ENCODE measurements at regions not wholly inside any gene's neighbourhood (a gene's known extent, or its start where the extent isn't known, plus 50 kb on each side); places are given as distances from the start of the nearest gene placed in this dataset.
"Not testable (repeated sequence)": the region's sequence is repeated elsewhere in the genome, so short reads cannot be mapped to it uniquely, and the experiment has no call there.

DNA sequence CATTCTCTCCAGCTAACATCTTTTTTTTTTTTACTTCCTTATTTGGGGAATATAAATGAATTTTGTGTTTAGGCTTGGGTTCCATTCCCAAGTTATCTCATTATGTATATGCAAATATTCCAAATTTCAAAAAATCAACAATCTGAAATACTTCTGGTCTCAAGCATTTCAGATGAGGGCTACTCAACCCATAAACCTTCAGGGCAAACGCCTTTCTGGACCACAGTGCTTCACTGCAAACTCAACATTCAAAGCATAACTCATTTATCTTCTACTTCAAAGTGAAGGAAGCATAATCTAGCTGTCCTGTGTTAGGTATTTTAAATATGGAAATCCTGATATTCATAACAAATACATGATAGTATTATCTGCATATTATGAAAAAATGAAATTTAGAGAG, 161.7 kb upstream of the PGR start:
- DNase-seq, result no peak

GRCh38 chr11:101288392-101288791, 158.8 kb upstream of the PGR start:
- no peak for DNase-seq

DNA sequence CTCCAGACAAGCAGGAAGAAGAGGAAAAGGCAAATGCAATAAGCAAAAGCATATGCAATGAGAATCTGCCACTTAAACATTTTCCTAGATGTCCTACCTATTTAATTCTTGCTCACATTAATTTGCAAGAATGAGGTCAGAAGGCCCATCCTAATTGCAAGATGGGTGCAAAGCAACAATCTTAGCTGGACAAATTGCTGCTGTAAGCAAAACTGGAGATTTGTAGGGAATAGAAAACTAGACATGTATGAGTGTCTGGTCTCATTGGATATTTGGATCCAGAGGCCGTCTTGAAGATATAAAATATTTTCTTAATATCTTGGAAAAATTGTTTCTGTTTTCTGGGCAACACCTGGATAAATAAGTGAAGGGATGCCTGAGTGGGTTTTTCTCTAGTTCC, 150.1 kb upstream of the PGR start:
- DNase-seq, result no peak

GRCh38 chr11:101278286-101278685, 148.7 kb upstream of the PGR start:
- DNase-seq, result no peak

GRCh38 chr11:101277036-101277435, 147.4 kb upstream of the PGR start:
- no peak for DNase-seq

GRCh38 chr11:101269990-101270660, 140.5 kb upstream of the PGR start:
- DNase-seq, result no peak

DNA sequence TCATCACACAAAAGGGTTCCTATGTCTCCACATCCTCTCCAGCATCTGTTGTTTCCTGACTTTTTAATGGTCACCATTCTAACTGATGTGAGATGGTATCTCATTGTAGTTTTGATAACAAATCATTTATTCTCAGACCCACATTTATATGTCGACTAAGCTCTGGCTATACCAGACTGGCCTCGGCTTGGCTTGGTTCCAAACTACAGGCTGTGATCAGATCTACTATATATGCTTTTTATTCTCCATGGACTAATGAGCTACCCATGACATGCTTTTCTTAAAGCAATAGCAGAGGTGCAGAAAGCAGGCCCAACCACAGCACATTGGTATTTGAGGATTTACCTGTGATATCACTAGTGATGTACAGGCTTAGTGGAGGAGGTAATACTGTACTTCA, 139.8 kb upstream of the PGR start:
- DNase-seq, result no peak

DNA sequence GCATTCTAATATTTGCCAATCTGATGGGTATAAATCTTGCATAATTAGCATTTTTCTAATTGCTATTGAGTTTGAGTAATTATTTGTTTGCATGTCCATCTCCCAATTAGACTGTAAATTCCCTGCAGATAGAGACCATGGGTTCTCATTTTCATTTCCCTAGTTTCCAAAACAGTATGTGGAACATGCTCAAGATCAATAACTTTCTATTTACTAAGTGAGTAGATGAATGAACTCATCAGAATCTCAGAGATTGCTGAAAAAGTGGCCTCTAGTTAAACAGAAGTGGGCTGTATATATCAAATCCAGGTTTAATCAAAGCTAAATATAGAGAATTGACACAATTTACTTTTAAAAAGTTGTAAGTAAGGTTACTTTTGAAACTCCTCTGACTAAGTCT, 138.0 kb upstream of the PGR start:
- no peak for DNase-seq

- DNase-seq, result no peak
Observed at GRCh38 chr11:101264306-101264705, 134.7 kb upstream of the PGR start.

GRCh38 chr11:101262995-101263394, 133.4 kb upstream of the PGR start:
- DNase-seq, result no peak

DNA sequence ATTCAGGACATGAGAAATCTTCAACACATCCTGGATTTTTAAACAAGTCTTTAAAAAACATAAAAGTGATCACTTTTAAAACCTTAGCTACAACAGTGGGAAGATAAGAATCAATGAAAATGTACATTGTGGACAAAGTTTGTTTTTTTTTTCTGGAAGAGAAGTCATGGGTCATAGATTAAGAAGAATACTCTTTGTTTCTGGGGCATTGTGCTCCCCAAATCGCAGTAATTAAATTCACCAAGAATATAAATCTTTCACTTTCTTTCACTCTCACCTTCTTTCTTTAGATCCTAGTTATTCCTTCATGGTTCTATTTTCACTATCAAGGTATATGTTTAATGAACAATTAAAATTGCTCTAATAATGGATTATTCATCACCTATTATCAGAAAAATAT, 132.6 kb upstream of the PGR start:
- no peak for DNase-seq

- no peak for DNase-seq
Observed at GRCh38 chr11:101255036-101255435, 125.4 kb upstream of the PGR start.

DNA sequence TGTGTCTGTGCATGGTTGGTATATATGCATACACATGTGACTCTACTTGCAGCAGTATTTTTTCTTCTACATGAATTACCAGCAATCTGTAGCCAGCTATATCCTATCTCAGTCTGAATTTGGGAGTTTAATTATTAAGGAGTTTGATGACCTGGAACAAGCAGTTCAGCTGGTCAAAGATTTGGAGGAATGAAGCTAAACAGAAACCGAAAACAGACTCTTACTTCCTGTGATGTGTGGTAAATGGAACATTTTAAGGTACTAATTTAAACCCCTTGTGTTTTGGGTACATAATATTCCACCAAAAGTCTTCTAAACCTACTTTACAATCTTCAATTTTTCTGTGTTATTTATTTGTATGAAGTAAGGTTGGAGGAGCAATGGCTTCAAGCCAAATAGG, 124.4 kb upstream of the PGR start:
- DNase-seq, result no peak

DNA sequence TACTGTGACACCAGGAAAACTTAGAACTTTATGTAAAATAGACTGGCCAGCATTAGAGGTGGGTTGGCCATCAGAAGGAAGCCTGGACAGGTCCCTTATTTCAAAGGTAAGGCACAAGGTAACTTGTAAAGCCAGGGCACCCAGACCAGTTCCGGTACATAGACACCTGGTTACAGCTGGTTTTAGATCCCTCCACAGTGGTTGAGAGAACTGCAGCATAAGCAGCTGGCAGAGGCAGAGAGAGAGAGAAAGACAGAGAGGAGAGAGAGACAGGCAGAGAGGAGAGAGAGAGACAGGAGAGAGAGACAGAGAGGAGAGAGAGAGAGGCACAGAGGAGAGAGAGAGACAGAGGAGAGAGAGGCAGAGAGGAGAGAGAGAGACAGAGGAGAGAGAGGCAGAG, 116.0 kb upstream of the PGR start:
- DNase-seq, result not testable (repeated sequence)

GRCh38 chr11:101245081-101245480, 115.5 kb upstream of the PGR start:
- not testable (repeated sequence) for DNase-seq

DNA sequence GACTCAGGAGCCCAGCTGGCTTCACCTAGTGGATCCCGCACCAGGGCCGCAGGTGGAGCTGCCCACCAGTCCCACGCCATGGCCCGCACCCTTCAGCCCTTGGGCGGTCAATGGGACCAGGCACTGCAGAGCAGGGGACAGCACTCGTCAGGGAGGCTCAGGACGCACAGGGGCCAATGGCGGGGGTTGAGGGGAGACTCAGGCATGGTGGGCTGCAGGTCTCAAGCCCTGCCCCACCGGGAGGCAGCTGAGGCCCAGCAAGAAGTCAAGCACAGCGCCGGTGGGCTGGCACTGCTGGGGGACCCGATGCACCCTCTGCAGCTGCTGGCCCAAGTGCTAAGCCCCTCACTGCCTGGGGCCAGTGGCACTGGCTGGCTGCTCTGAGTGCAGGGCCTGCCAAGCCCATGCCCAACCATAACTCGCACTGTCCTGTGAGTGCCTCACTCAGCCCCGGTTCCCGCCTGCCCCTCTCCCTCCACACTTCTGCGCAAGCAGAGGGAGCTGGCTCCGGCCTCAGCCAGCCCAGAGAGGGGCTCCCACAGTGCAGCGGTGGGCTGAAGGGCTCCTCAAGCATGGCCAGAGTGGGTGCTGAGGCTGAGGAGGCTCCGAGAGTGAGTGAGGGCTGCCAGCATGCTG, 111.7 kb upstream of the PGR start:
- no peak for DNase-seq

DNA sequence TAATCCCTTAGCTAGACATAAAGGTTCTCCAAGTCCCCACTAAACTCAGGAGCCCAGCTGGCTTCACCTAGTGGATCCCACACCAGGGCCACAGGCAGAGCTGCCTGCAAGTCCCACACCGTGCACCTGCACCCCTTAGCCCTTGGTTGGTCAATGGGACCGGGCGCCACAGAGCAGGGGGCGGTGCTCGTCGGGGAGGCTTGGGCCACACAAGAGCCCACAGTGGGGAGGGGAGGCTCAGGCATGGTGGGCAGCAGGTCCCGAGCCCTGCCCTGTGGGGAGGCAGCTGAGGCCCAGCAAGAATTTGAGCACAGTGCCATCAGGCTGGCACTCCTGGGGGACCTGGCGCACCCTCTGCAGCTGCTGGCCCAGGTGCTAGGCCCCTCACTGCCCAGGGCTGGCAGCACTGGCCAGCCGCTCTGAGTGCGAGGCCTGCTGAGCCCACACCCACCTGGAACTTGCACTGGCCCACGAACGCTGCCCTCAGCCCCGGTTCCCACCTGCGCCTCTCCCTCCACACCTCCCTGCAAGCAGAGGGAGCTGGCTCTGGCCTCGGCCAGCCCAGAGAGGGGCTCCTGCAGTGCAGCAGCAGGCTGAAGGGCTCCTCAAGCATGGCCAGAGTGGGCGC, 101.7 kb upstream of the PGR start:
- not testable (repeated sequence) for DNase-seq

- no peak for DNase-seq
Observed at GRCh38 chr11:101226617-101227016, 97.0 kb upstream of the PGR start.

DNA sequence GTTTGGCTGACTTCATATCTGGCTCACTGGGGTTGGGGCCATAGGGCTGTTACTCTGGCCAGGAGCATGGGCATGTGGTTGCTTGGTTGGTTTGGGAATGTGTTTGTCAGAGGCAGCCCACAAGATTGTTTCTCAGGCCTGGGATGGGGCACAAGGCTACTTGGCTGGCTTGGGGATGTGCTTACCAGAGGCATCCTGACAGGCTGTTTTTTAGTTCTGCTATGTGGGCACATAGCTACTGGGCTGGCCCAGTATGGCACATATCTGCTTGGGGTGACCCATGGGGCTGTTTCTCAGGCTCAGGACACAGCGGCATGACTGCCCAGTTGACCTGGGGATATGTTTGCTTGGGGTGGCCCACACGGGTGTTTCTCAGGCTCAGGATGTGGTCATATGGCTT, 94.6 kb upstream of the PGR start:
- no peak for DNase-seq

DNA sequence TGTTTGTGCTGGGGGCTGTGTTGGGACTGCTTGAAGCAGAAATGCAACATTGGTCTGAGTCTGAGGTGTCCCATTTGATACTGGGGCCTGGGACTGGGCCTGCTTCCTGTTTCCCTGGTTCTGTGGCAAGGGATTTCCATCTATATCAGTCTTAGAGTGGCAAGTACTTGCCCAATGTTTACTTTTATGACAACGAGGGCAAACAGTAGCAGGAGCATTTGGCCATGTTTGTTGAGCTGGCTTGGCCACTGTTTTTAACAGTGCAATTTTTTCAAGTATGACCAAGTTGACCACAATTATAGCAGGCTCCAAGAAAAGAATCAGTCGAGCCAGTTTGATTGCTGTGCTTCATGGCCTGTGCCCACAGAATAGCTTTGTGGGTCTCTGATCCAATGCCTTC, 88.5 kb upstream of the PGR start:
- not testable (repeated sequence) for DNase-seq

DNA sequence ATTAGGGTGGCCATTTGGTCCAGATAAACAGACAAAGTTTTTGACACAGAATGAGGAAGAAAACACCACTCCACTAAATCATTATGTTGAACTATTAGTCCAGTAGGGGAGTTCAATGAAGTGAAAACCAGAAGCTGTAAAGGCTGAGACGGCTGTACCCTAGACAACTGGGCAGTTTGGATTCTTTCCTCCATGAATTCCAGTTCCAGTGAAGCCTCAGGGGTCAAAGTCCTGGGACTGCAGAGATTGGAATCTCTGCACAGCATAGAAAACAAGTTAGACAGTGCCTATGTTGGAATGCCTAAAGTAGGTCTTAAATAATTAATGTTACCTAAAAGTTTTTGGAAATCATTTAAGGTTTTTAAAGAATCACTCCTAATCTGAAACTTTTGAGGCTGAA, 86.5 kb upstream of the PGR start:
- not testable (repeated sequence) for DNase-seq

DNA sequence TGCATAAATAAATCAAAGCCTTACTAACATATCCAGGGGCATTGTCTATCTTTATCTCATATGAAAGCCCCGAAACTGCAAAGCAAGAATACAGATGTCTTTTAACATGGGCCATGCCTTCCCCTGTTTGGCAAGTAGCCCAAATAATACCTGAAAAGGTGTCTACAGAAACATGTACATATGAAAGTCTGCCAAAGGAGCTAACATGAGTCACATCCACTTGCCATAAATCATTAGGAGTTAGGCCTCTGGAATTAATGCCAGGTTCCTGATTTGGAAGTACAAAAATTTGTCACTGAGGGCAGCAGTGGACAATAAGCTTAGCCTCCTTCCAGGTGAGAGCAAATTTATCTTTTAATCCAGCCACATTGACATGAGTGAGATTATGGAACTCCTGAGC, 85.5 kb upstream of the PGR start:
- no peak for DNase-seq

GRCh38 chr11:101211407-101211975, 81.9 kb upstream of the PGR start:
- no peak for DNase-seq

GRCh38 chr11:101202614-101203013, 73.0 kb upstream of the PGR start:
- DNase-seq, result no peak
